ENCODE measurements at regions not wholly inside any gene's neighbourhood (a gene's known extent, or its start where the extent isn't known, plus 50 kb on each side); places are given as distances from the start of the nearest gene placed in this dataset.
"Not testable (repeated sequence)": the region's sequence is repeated elsewhere in the genome, so short reads cannot be mapped to it uniquely, and the experiment has no call there.

DNA sequence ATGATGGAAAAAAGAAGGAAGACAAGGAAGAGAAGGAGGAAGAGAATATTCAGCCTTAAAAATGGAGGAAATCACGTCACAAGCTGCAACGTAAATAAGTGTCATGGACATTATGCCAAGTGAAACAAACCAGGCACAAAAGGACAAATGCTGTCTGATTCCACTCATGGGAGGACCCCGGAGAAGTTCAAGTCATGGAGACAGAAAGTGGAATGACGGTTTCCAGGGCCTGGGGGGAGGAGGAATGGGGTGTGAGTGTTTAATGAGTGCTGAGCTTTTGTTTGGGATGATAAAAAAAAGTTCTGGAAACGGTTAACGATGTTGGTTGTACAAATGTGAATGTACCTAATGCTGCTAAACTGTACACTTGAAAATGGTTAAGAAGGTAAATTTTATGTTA is 439.5 kb downstream of the GADD45G start:
- DNase-seq, result no peak

DNA sequence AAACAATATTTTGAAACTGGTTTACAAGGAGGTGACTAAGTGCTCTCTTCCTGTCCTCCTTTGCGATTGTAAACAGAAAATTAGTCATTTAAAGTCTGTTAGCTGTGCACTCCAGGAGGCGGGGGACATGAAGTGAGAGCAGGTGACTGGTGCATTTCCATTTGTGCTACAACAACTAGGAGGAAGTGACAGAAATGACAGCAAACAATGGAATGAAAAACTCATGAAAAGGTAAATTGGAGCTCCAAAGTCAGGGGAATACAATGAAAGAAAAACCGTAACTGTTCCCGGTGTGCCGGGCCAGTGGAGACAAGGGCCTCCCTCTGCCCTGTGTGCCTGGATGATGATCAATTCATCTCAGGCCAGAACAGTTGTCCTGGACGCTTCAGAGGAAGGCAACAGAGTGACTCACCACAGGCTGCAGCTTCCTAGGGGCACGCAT is 439.9 kb downstream of the GADD45G start:
- no peak for DNase-seq

DNA sequence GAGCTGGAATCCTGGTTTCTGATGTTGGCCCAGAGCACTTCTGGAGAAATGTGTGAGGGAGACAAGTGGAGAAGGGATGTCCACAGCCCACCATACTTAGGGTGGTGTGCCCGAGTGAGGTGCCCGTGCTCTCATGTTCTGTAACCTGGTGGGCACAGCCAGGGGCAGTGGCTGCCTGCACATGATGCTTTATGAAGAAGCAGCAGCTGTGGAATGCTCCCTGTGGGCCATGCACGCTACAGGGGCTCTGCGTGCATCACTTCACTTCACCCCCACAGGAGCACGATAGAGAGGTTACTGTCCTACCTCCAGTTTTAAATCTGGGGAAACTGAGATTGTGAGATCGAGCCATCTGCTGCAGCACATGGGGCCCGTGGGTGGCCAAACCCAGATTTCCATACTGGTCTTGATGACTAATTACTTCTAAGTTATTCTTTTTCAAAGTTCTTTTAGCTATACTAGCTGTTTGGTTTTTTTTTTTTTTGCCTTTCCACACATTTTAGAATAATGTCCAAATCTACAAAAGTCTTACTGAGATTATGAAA is 441.6 kb downstream of the GADD45G start:
- DNase-seq, result no peak

DNA sequence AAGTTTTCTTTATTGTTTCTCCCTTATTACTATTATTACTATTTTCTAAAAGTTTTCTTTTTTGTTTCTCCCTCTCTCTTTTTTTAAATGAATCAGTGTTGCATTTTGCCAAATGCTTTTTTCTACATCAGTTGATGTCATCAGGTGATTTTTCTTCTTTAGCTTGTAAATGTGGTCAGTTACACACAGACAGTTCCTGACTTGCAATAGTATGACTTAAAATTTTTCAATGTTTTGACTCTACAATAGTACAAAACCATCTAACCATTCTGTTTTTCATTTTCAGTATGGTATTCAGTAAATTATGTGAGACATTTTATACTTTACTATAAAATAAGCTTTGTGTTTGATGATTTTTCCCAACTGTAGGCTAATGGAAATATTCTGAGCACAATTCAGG is 443.0 kb downstream of the GADD45G start:
- DNase-seq, result no peak

DNA sequence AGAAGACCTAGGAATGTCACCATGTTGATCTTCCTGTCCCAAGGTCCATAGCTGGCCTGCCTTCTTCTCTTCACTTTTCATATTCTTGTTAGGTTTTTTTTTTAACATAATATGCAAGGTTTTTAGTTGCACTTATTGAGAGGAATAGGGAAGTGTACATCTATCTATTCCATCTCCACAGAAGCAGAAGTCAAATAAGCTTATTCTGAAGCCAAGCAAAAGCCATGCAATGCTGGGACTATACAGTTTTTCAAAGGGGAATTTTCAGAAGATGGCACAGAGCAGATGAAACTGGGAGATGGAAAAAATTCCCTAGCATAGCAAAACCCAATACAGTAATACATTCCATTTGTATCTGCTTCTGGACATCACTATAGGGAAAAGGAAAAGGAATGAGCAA is 447.6 kb downstream of the GADD45G start:
- DNase-seq, result no peak

DNA sequence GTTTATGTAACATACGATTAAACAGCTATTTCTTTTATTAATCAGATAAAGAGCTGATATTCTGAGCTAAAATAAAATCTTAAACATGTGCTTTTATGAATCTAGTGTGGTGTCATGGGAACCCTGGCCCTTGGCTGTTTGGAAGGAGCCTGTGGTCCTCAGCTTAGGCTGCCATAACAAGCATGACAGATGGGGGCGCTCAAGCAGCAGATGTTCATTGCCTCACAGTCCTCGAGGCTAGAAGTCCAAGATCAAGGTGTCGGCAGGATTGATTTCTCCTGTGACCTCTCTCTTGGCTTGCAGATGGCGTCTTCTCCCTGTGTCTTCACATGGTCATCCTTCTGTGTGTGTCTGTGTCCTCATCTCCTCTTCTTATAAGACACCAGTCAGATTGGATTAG is 448.2 kb downstream of the GADD45G start:
- DNase-seq, result no peak

DNA sequence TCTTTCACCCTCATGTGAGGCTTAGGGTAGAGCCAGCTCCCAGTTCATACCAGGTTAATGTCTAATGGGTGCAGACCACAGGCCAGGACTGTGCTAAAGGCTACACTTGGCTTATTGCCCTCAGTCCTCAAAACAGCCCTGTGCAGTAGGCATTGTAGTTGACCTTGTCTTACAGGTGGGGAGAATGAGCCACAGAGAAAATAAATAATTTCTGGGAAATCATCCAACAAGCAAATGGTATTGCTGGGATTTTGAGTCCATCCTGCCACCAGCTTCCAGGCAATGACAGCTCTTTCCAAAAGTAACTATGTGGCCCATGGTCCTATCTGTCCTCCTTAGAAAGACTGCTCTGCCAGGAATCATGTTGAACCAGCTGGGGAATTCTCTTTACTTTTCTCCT is 450.0 kb downstream of the GADD45G start:
- no peak for DNase-seq

DNA sequence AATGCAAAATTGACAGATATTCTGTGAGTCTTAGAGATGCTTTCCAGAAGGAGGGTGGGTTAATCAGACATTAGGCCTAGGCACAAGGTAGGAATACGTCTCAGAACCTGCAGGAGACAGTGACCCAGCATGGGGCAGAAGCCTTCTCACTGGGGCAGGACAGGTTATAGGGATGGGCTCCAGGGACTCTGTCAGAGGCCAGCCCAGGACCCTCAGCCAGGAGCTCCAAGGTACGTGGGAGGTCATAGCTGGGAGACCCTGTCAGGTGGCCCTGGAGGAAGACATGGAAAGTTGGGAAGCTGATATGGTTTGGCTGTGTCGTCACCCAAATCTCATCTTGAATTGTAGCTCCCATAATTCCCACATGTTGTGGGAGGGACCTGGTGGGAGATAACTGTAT is 450.4 kb downstream of the GADD45G start:
- DNase-seq, result no peak

DNA sequence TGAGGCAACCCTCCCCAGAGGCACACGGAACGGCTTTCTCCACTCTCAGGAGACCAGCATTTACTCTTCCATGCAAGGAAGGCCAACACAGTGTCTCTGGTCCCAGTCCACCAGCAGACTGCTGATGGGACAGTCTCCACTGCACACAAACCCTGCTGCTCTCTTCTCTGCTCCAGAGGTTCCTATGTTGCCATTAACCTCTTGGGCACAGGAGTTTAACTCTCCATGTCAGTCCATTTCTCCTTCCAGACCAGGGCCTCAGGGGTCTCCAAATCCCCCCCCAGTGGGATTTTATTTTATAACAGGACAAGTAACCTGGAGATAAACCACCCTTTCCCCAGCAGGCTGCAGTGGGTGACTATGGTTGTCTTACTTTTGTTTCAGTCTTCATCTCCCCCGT is 452.5 kb downstream of the GADD45G start:
- no peak for DNase-seq

DNA sequence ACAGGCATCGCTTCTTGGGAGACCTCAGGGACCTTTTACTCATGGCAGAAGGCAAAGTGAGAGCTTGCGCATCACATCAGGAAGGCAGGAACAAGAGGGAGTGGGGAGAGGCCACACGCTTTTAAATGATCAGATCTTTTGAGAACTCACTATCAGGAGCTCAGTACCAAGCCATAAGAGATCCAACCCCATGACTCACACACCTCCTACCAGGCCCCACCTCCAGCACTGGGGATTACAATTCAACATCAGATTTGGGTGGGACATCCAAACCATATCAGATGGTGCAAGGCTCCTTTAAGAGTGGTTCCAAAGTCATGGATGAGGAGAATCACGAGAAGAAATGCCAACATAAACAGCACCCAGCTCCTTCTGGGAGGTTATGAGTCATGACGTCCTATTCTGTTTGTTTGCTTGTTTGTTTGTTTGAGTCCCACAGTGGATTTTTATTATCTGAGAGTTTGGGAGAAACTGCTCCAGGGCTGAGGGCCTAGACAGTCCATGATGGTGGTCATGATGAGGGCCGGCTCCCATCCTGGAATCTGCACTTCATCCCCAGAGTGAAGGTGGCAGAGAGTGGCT is 453.5 kb downstream of the GADD45G start:
- no peak for DNase-seq

DNA sequence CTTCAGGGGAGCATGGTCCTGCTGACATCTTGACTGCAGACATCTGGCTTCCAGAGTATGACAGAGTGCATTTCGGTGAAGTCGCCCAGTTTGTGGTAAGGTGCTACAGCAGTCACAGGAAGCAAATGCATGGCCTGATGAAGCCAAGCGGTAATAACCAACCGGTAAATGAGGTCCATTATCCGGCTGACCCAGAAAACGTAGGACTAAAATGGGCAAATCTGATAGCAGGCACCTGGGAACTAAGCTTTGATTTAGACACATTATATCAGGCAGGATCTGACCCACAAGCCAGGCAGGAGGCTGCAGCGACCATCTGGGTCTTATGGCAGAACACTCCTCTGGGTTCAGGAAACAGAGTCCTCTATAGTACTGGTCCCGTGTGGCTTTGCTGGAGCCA is 454.6 kb downstream of the GADD45G start:
- no peak for DNase-seq

DNA sequence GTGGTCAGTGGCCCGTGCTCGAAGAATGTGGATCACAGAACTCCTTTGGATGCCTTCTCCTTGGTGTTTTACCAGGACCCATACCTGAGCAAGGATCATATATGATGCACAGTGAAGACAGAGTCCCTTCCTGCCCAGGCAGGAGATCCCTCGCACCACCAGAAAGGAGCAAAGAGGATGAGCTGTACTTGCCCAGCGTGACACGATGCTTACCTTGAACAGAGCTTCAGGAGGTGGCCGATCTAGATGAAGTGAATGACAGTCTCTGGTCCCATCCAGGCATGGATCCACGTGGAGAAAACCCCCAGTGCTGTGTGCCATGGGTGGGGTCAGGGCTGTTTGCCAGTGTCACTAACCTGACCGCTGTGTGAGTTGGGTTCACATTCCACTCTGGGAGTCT is 455.4 kb downstream of the GADD45G start:
- no peak for DNase-seq

DNA sequence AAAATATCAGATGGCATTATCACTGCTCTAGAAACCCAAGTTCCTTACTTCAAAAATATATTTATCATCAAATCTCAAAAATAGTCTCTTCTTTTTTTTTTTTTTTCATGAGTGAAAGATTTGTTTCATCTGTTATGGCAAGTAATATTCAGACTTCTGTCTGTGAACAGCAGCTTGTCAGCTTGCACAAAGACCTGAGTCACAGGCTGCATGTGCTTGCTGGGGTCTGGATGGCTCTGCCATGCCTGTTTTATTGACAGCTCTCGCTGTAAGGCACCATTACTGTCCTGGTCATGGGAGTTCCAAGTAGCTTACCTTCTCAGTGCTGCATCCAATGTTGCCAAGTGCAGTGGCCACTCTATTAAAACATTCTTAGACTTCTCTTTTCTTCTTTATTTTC is 456.4 kb downstream of the GADD45G start:
- no peak for DNase-seq

DNA sequence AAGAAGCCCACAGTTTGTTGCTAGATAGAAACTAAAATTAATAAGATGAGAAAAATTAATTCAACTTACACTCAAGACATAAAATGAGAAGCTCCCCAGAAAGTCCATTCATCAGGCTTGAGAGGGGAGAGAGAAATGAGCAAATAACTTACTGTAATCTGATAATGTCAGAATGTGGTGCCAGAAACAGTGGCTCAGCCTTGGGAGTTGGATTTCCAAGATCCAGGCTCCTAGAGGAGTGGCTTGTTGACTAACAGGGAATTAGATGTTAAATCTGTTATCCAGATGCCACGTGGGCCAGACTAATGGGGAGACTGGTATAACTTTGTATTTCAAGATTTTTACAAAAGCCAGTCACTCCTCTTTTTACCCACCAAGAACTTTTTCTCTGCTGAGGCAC is 458.2 kb downstream of the GADD45G start:
- DNase-seq, result no peak

DNA sequence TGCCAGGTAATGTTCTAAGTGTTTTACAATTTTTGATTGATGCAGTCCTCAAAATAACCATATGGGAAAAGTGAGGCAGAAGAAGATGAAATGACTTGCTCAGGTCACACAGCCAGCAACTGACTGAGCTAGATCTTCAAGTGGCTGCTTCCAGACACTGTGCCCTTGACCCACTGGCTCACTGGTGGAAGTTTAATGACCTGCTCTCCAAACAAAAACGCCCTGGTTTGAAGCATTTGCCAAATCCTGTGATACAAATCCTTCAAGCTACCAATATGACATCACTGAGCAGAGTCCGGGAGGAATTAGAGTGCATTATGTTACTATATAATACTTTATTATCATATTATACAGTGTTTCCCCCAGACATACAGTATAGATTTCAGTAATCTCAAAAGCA is 459.4 kb downstream of the GADD45G start:
- no peak for DNase-seq

DNA sequence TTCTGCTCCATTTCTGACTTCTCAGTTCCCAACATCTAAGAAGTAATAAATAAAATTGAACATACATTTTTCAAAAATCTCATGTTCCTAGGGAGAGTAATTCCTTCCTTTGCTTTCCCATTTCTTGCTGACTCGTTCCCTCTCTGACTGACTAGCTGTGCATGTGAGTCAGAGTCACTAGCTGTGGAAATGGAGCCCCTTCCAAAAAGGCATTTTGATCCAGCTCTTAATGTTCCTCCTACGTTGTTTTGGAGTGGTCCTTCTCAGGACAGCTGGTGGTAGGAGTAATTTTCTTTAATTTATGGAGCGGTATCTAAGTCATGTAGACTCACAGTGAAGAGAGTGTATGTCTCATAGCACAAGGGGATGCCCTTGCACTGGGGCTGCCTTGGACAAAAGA is 460.2 kb downstream of the GADD45G start:
- DNase-seq, result no peak

DNA sequence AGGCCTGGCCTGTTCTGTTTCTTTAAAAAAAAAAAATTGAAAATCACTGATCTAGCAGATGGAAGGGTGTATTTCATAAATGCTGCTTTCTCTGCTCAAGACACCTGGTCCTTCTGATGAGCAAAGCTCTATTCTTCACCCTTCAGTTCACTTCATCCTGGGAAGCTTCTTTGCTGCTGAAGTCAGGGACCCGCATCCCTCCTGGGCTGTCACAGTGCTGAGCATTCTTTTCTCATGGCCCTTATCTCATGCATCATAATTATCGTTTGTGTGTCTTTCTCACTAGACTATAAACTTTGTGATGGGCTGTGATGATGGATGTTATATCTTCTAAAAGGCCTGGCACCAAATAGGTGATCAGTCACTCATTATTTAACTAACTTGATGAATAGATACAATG is 461.0 kb downstream of the GADD45G start:
- no peak for DNase-seq

DNA sequence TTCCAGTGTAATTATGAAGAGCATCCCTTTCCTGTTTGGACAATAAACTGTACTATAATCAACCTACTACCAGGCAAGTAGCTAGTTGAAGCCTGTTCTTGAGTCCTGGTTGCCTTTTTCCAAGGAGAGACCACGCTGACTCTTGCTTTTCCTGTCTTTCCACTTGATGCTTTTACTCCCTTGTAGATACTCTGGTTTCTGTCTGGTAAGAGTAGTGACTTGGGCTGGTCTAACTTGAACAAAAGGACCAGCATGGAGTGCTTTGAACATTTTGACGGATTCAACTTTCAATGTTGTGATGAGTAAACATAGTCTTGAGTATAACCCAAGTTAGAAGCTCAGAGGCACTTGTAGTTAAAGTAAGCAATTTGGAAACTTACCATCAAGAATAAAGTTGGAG is 464.3 kb downstream of the GADD45G start:
- no peak for DNase-seq

DNA sequence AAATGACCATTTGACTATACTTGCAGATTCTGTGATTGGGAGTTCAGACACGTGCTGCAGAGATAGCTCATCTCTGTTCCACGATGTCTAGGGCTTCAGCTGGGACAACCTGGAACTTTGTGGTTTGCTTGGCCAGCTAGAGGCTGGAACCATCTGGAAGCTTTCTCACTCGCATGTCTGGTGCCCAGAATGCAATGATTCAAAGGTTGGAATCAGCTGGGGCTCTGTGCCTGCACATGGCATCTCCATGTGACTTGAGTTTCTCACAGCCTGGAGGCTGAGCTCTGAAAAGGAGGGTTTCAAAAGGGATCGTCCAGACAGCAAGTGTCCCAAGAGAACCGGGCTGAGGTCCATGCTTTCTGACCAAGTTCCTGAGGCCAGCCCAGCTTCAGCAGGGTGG is 465.2 kb downstream of the GADD45G start:
- no peak for DNase-seq

DNA sequence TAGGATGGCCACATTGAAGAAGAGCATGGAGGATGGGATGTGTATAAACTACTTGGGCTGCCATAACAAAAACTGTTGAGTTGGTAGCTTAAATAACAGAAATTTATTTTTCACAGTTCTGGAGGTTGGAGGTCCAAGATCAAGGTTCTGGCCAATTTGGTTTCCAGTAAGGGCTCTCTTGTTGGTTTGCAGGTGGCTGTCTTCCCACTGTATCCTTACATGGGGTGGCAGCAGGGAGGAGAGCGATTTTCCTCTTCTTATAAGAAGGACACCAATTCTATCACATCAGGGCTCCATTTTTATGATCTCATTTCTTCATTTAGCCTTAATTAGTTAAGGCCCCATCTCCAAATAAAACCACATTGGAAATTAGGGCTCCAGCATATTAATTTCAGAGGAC is 465.7 kb downstream of the GADD45G start:
- DNase-seq, result no peak

DNA sequence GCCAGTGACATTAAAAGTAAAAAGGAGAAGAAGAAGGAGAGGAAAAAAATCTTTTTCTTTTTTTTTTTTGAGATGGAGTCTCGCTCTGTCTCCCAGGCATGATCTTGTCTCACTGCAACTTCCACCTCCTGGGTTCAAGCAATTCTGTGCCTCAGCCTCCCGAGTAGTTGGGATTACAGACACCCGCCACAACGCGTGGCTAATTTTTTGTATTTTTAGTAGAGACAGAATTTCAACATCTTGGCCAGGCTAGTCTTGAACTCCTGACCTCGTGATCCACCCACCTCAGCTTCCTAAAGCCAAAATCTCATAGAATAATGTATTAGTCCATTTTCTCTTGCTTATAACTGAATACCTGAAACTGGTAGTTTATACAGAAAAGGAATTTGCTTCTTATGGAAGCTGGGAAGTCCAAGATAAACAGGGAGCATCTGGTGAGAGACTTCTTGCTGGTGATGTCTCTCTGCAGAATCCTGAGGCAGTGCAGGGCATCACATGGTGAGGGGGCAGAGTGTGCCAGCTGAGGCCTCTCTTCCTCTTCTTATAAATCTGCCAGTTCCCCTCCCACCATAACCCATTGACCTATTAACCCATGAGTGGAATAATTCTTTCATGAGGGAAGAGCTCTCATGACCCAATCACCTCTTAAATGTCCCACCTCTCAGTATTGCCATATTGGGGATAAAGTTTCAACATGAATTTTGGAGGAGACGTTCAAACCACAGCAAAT is 466.3 kb downstream of the GADD45G start:
- no peak for DNase-seq

DNA sequence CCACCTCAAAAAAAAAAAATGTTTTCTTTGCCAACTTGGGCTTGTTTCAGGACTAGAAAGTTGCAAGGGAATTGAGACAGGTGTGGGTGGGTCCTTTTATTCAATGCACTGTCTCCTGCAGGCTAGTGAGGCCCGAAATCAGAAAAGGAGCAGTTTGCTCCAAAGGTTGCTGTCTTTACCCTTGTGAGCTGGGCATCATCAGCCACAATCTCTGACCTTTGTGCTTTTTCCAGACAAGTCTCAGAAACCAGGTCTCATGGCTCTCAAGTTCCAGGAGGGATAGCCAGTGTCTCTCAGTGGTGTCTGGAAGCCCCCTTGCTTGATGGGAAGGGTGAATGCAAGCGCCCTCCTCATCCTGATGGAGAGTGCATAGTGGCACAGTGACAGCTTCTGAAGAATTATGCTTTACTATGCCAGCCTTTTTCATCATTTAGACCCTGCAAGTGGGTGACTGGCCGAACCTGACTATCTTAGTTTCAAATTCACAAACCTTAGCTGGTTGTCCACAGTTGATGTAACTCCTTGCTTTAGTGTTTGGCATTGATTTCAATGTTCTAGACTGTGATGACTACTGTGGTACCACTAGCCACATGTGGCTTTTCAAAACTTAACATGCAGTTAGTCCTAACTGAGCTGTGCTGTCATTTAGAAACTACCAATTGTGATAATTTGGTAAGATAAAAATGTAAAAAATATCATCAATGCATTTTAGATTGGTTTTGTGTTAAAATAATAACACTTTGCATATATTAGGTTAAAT is 468.6 kb downstream of the GADD45G start:
- no peak for DNase-seq

DNA sequence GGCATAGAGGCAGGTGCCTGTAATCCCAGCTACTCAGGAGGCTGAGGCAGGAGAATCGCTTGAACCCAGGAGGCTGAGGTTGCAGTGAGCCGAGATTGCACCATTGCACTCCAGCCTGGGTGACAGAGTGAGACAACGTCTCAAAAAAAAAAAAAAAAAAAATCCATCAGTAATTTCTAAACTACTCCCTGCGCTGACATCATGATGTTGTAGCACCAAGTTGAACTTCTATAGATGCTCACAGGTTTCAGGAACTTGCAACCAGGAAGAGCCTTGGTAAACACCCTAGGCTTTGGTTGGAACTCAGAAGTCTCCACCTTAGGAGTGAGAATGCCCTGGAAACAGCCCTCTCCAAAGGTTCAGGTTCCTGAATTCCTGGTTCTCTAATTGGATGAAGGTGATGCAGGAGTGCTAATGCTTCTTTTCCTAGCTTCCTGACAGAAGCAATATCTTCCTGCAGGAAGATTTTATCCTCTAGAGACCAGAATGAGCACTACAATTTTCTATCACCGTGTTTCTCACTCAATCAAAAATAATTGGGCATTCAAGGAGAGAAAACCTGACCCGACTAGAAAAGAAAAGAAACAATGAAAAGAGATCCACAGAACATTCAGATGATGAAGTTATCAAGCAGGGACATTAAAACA is 469.6 kb downstream of the GADD45G start:
- DNase-seq, result no peak

DNA sequence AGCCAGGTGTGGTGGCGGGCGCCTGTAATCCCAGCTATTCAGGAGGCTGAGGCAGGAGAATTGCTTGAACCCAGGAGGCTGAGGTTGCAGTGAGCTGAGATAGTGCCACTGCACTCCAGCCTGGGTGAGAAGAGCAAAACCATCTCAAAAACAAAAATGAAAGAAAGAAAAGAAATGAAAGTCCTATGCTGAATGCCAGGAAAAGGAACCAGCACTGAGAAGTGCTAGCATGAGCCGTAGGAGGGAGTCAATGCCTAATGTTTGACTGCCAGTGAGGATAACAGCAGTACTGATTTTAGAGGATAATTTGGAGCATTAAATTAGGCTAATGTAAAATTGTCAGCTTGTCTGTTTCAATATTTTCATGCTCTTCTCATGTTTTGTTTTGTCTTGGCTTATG is 472.8 kb downstream of the GADD45G start:
- not testable (repeated sequence) for DNase-seq

Data from CD4-positive, alpha-beta T cell treated with Interleukin-15 for 1 hour (primary cell).